ENCODE measurements at regions not wholly inside any gene's neighbourhood (a gene's known extent, or its start where the extent isn't known, plus 50 kb on each side); places are given as distances from the start of the nearest gene placed in this dataset.

- TF ChIP-seq CTCF (conservative IDR thresholded peaks at IDR 0.05; ENCODE audit: low read depth, low read length) (no peak), EZH2 (IDR thresholded peaks at IDR 0.05; ENCODE audit: borderline replicate concordance, low read depth, low read length, poor library complexity, severe bottlenecking) (no peak)
These were observed 153.2 kb upstream of the NR2F2 start for GRCh38 chr15:96177279-96177678.
